Body of pancreas (tissue), 4 donors: ENCODE measurements at regions not wholly inside any gene's neighbourhood (a gene's known extent, or its start where the extent isn't known, plus 50 kb on each side); places are given as distances from the start of the nearest gene placed in this dataset.

Experiments
- POLR2A ChIP-seq, 3 donors: fragments of 450-650 bp; IDR thresholded peaks; one replicate each; pipeline ENCODE4 v1.6.1; 2016; ENCODE audit warnings: antibody characterized with exemption in 3 of 3, mild to moderate bottlenecking in 2 of 3
- TF ChIP-seq, protein P1 (sequence below), 7 experiments: fragments of 450-650 bp in 4 of 7; fragments of 200-600 bp in 3 of 7; sonication (generic) in 3 of 7; IDR thresholded peaks; one replicate each; pipeline ENCODE4 v1.5.1; 2016 to 2019; ENCODE audit warnings: antibody characterized with exemption in 7 of 7

- TF ChIP-seq, protein P1, sequence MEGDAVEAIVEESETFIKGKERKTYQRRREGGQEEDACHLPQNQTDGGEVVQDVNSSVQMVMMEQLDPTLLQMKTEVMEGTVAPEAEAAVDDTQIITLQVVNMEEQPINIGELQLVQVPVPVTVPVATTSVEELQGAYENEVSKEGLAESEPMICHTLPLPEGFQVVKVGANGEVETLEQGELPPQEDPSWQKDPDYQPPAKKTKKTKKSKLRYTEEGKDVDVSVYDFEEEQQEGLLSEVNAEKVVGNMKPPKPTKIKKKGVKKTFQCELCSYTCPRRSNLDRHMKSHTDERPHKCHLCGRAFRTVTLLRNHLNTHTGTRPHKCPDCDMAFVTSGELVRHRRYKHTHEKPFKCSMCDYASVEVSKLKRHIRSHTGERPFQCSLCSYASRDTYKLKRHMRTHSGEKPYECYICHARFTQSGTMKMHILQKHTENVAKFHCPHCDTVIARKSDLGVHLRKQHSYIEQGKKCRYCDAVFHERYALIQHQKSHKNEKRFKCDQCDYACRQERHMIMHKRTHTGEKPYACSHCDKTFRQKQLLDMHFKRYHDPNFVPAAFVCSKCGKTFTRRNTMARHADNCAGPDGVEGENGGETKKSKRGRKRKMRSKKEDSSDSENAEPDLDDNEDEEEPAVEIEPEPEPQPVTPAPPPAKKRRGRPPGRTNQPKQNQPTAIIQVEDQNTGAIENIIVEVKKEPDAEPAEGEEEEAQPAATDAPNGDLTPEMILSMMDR (IDR thresholded peaks at IDR 0.05) = no peak
- TF ChIP-seq POLR2A (IDR thresholded peaks at IDR 0.05) = no peak
These were observed 1356.6 kb upstream of the ADGRL2 start for GRCh38 chr1:80444171-80444570.
